Panc1 (cell line): ENCODE measurements at regions not wholly inside any gene's neighbourhood (a gene's known extent, or its start where the extent isn't known, plus 50 kb on each side); places are given as distances from the start of the nearest gene placed in this dataset.
A peak's percentile ranks its signal among the peaks of the same experiment; 100 is the strongest.
"Not testable (repeated sequence)": the region's sequence is repeated elsewhere in the genome, so short reads cannot be mapped to it uniquely, and the experiment has no call there.

ENCODE experiments used
- ATAC-seq: fragments of 200-7000 bp; cut with Tn5 transposase; 2 replicates; pipeline ENCODE4 v1.9.1; 2020; ENCODE audit warnings: mild to moderate bottlenecking, moderate library complexity
- BruUV-seq: library from RNA; stranded (reverse); fragments of 400-500 nt; replicated peaks from 2 replicates; lab custom pipeline; 2021; lab: Mats Ljungman, UMichigan
- CTCF ChIA-PET: fragments of 300-600 bp; sonication (Branson Sonifier 250); formaldehyde crosslinking; loops from one replicate; lab custom pipeline; 2022; ENCODE audit warnings: antibody characterized with exemption; lab: Charles Lee
- POLR2A ChIA-PET: fragments of 300-600 bp; sonication (Branson Sonifier 250); formaldehyde crosslinking; loops from one replicate; lab custom pipeline; 2022; ENCODE audit warnings: antibody characterized with exemption; lab: Charles Lee
- DNase-seq: peaks from one replicate; pipeline ENCODE4 v3.0.0-alpha.2; 2010; ENCODE audit warnings: low read depth, low spot score
- H3K27ac ChIP-seq: 2 replicates; pipeline ENCODE4 v1.5.1; 2011; ENCODE audit warnings: mild to moderate bottlenecking, low read length, inconsistent platforms
- H3K27me3 ChIP-seq: fragments of 200-500 bp; sonication (Bioruptor generic); 2 replicates; pipeline ENCODE4 v1.6.0; 2014; ENCODE audit warnings: low read length, inconsistent platforms; ENCODE audit not compliant: control insufficient read depth, insufficient read depth
- H3K36me3 ChIP-seq: fragments of 200-500 bp; sonication (Bioruptor generic); 2 replicates; pipeline ENCODE4 v1.5.1; 2014; ENCODE audit warnings: inconsistent platforms, mild to moderate bottlenecking, low read length, moderate library complexity; ENCODE audit not compliant: control insufficient read depth, insufficient read depth
- H3K4me1 ChIP-seq: 2 replicates; pipeline ENCODE4 v1.5.1; 2011; ENCODE audit warnings: inconsistent platforms, mild to moderate bottlenecking, low read length, moderate library complexity; ENCODE audit not compliant: control insufficient read depth, insufficient read depth
- H3K4me3 ChIP-seq, 2 experiments: 2 replicates each; pipeline ENCODE4 v1.5.1; 2011 to 2012; ENCODE audit warnings: low read depth in 2 of 2, low read length in 2 of 2, mild to moderate bottlenecking in 2 of 2, inconsistent platforms in 1 of 2, moderate library complexity in 1 of 2
- H3K9me3 ChIP-seq: fragments of 200-500 bp; sonication (Bioruptor generic); 2 replicates; pipeline ENCODE4 v1.5.1; 2014; ENCODE audit warnings: low read depth, mild to moderate bottlenecking, inconsistent platforms, low read length, moderate library complexity; ENCODE audit not compliant: control insufficient read depth, insufficient read depth
- CTCF ChIP-seq: fragments of 450-650 bp; IDR thresholded peaks from 2 replicates; pipeline ENCODE4 v1.5.1; 2017; ENCODE audit warnings: mild to moderate bottlenecking
- POLR2AphosphoS5 ChIP-seq: IDR thresholded peaks from 2 replicates; pipeline ENCODE4 v1.6.1; 2012; ENCODE audit warnings: mild to moderate bottlenecking, low read depth, low read length, moderate library complexity
- SIN3A ChIP-seq: IDR thresholded peaks from 2 replicates; pipeline ENCODE4 v1.6.1; 2012; ENCODE audit warnings: low read depth, mild to moderate bottlenecking, low read length, moderate library complexity, borderline replicate concordance; ENCODE audit not compliant: insufficient read depth
- TCF7L2 ChIP-seq: IDR thresholded peaks from 2 replicates; pipeline ENCODE4 v1.6.1; 2011; ENCODE audit warnings: mild to moderate bottlenecking, low read depth, low read length, inconsistent platforms
- in situ Hi-C: cut with HindIII; loops from 2 replicates; pipeline ENCODE4 v1.10.0; 2016; ENCODE audit warnings: low sequenced_read_pairs, low pct_unique_long_range_greater_than_20kb
- intact Hi-C: fragments of 100-400 bp; cut with micrococcal nuclease; formaldehyde crosslinking; loops from one replicate; pipeline ENCODE4 v1.10.0; 2022; ENCODE audit not compliant: unreplicated experiment
- TF ChIP-seq, protein P1 (sequence below), 2 experiments: IDR thresholded peaks; 2 replicates each; pipeline ENCODE4 v1.6.1; 2011 to 2012; ENCODE audit warnings: low read depth in 2 of 2, control low read depth in 1 of 2, low read length in 1 of 2, mild to moderate bottlenecking in 1 of 2, moderate library complexity in 1 of 2; ENCODE audit not compliant: insufficient read depth in 1 of 2

GRCh38 chr12:79991586-79991985, 56.7 kb upstream of the PPP1R12A start:
- Histone ChIP-seq H3K4me3 (no peak overlapping the region), H3K36me3 (no peaks in the 10 kb centered on the region), H3K9me3 (no peaks in the 10 kb centered on the region), H3K27me3 (no peaks in the 10 kb centered on the region), H3K27ac (no peak overlapping the region), H3K4me1 (no peaks in the 10 kb centered on the region)
- ChIA-PET POLR2A (no interaction called here), CTCF (no interaction called here)
- DNase-seq (no peak), ATAC-seq (no peak)
- in situ Hi-C loops: no loop called here
- BruUV-seq: no TSS peak
- TF ChIP-seq CTCF: no peak
- TF ChIP-seq TCF7L2: no peak
- TF ChIP-seq, protein P1, sequence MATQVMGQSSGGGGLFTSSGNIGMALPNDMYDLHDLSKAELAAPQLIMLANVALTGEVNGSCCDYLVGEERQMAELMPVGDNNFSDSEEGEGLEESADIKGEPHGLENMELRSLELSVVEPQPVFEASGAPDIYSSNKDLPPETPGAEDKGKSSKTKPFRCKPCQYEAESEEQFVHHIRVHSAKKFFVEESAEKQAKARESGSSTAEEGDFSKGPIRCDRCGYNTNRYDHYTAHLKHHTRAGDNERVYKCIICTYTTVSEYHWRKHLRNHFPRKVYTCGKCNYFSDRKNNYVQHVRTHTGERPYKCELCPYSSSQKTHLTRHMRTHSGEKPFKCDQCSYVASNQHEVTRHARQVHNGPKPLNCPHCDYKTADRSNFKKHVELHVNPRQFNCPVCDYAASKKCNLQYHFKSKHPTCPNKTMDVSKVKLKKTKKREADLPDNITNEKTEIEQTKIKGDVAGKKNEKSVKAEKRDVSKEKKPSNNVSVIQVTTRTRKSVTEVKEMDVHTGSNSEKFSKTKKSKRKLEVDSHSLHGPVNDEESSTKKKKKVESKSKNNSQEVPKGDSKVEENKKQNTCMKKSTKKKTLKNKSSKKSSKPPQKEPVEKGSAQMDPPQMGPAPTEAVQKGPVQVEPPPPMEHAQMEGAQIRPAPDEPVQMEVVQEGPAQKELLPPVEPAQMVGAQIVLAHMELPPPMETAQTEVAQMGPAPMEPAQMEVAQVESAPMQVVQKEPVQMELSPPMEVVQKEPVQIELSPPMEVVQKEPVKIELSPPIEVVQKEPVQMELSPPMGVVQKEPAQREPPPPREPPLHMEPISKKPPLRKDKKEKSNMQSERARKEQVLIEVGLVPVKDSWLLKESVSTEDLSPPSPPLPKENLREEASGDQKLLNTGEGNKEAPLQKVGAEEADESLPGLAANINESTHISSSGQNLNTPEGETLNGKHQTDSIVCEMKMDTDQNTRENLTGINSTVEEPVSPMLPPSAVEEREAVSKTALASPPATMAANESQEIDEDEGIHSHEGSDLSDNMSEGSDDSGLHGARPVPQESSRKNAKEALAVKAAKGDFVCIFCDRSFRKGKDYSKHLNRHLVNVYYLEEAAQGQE (IDR thresholded peaks at IDR 0.05; ENCODE audit: insufficient read depth in 1 of 2, low read depth in 2 of 2, low read length in 1 of 2): no peak
- TF ChIP-seq POLR2AphosphoS5: no peak
- TF ChIP-seq SIN3A: no peak
- intact Hi-C loops: no loop called here

- in situ Hi-C loops: not testable (repeated sequence)
Measured at GRCh38 chr12:79990509-79991338, 55.8 kb upstream of the PPP1R12A start.

GRCh38 chr12:79988368-79988767, 53.5 kb upstream of the PPP1R12A start:
- ChIA-PET CTCF (no interaction called here), POLR2A (no interaction called here)
- intact Hi-C loops: no loop called here
- in situ Hi-C loops: no loop called here
- no peaks in the 10 kb centered on the region for H3K9me3 ChIP-seq
- no peak overlapping the region for H3K4me3 ChIP-seq
- no peak for DNase-seq
- H3K4me1 ChIP-seq: no peaks in the 10 kb centered on the region
- no peak for ATAC-seq
- TF ChIP-seq, protein P1 (IDR thresholded peaks at IDR 0.05; ENCODE audit: insufficient read depth in 1 of 2, low read depth in 2 of 2, low read length in 1 of 2): no peak
- TF ChIP-seq SIN3A (no peak), CTCF (no peak), TCF7L2 (no peak), POLR2AphosphoS5 (no peak)
- no TSS peak for BruUV-seq
- H3K27ac ChIP-seq: no peak overlapping the region
- no peaks in the 10 kb centered on the region; the same call in 1 of the 2 replicates for H3K27me3 ChIP-seq
- no peaks in the 10 kb centered on the region for H3K36me3 ChIP-seq

More at GRCh38 chr12:79990509-79991338, 55.8 kb upstream of the PPP1R12A start:
- ATAC-seq: peak; percentile 56; the same call in 1 of the 2 replicates
- H3K27me3 ChIP-seq, POLR2A ChIA-PET, H3K4me1 ChIP-seq, intact Hi-C loops, BruUV-seq, DNase-seq, CTCF ChIA-PET, H3K9me3 ChIP-seq, H3K27ac ChIP-seq, H3K36me3 ChIP-seq: not testable (repeated sequence)
- peak overlapping the region; percentile 16 to 41 for H3K4me3 ChIP-seq
